NCI-H2081 (cell line): ENCODE measurements at regions not wholly inside any gene's neighbourhood (a gene's known extent, or its start where the extent isn't known, plus 50 kb on each side); places are given as distances from the start of the nearest gene placed in this dataset.
A peak's percentile ranks its signal among the peaks of the same experiment; 100 is the strongest.

ENCODE experiments used
- DNase-seq, 2 experiments: peaks; one replicate each; lab custom pipeline; 2025; lab: John Stamatoyannopoulos, UW

DNA sequence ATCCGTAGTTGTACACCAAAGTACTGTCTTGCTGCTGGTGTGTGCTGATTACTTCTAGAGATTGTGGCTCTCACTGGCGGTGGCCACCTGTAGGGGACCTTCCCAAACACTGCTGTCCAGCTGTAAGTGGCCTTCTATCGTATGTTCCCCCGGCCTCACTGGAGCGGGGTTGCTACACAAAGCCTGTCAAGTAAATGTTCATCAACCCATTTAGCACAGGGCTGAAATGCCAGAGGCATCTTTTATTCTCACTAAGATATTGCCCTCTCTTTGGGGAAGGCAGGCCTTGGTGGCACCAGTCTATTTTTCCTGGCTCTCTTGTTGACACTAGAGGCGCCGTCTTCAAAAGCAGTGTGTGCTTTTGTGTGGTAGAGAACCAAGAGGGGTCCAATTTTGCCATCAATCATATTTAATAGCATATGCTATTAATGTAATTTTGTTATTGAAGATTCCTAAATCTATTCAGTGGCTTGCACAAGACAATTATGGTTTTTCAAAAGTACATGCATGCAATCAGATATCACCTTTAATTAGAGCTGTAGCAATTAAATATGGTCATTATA, 514.4 kb upstream of the SALL1 start:
- peak in 1 of 2 experiments; percentile 1 for DNase-seq

- no peak for DNase-seq
Measured at GRCh38 chr16:51658531-51658930, 507.5 kb upstream of the SALL1 start.

- DNase-seq: no peak
Measured at GRCh38 chr16:51657848-51658247, 506.8 kb upstream of the SALL1 start.

DNA sequence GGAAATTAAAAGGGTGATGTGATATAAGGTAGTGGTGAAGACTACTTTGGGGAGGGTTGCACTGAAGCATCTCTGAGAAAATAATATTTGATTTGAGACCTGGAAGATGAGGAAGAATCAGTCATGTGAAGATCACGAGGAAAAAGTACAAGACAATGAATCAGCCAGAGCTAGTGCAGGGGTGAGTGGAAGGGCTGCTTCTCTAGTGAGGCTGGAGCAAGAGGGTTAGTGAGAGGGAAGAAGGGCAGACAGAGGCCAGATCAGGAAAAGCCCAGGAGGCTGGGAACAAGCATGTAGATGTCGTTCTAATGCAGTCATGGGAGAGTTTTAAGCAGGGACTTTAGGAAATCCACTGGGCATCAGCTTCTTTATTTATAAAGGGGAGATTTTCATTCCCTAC, 504.2 kb upstream of the SALL1 start:
- no peak for DNase-seq

- no peak for DNase-seq
Measured at GRCh38 chr16:51651061-51651466, 500.0 kb upstream of the SALL1 start.

GRCh38 chr16:51649631-51650030, 498.6 kb upstream of the SALL1 start:
- no peak for DNase-seq

DNA sequence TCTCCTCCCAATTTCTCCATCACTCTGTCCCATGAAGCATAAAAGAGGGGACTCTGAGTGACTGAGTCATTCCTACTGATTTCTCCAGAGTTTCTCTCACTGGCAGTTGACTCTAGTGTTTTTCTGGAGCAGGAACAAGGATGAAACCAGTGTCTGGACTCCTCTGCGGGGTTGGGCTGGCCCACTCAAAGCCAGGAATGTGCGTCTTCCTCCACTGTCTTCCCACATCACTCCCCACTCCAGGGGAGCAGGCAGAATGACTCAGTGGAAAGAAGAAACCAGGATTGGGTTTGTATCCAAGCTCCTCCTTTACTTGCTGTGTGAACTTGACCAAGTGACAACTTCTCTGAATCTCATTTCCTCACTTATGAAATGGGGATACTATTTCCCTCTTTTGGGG, 497.5 kb upstream of the SALL1 start:
- DNase-seq: no peak

DNA sequence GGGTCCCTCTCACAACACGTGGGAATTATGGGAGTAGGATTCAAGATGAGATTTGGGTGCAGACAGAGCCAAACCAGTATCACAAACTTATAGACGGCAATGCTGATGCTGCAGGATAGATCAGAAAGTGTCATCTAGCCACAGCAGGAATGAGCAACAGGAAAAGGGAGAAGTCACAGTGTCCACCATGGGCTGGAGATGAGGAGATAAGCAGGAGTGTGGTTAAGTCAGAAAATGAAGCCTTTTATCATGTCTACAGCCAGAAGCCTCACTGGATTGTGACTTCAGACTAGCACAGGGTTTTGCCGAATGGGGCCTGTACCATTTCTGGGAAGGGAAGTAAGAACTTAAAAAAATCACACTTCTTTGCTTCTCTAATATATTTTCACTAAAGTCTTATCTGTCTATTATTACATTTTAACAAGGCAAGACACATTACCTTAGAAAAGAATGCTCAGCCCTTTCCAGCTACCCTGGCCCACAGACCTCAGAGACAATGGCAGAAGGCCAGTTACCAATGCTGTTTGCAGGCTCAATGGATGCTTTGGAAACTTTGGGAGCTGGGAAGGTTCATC, 490.2 kb upstream of the SALL1 start:
- DNase-seq: no peak

DNA sequence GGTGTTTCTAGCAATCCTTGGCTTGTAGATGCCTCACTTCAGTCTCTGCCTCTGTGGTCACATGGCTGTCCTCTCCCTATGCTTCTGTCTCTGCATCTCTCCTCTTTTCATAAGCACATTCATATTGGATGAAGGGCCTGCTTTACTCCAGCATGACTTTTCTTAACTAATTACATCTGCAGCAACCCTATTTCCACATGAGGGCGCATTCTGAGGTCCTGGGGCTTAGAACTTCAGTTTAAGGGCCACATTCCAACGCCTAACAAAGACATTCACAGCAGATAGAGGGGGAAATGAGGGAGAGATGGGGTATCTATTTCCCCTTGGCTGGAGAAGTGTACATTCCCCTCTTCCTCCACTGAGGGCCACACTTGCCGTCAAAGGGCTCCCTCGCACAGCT, 489.1 kb upstream of the SALL1 start:
- DNase-seq: no peak

- no peak for DNase-seq
Measured at GRCh38 chr16:51638339-51639135, 487.5 kb upstream of the SALL1 start.

DNA sequence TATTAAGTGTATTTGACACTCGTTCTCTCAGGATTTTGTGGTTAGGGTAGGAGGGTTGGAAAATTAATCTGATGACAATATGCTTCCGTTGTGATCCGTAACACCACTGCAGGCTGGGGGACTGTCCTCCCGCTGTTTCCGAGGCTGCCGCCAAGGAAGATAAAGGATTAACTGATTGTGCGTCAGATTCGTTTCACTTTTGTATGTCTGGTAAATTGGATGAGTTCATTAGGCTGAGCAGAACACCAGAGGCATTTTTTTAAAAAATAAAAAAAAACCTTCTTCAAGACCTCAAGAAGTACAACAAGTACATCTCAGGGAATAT, 486.7 kb upstream of the SALL1 start:
- no peak for DNase-seq

DNA sequence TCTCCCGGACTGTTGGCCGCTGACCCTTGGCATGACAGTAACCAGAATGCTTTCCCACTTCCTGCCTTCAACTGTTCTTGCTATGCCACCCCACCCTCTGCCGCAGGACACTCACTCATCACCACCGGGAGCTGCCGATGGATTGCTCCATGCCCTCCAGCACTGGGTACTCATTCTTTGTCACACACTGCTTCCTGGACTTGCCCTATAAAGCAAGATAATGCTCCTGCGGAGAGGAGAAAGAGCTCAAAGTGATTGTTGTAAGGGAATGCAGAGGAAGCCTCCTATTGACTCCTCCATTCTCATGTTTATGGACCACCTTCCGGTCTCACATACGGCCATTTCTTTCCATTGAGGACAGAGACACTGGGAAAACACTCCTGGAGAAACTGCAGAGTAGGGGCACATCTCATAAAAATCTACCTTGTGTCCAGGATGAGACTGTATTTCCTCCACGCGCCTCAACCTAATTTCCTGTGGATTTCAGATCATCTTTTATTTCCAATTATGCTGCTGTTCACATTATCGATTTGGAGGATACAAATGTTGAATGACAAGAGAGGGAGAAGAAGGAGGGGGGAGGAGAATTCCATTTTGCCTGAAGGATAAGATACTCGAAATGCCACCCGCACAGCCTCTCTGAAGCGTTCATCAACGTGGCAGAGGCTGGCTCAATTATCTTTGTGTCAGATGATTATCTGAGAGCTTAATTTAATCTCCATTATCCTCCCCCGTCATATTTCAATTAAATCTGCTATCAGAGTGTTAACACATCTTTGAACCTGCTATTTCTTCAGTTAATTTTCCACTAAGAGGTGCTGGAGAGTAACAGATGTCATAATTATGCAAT, 486.1 kb upstream of the SALL1 start:
- no peak for DNase-seq

- DNase-seq: no peak
Measured at GRCh38 chr16:51635181-51635580, 484.1 kb upstream of the SALL1 start.

GRCh38 chr16:51630076-51630475, 479.0 kb upstream of the SALL1 start:
- DNase-seq: no peak

GRCh38 chr16:51629576-51629975, 478.5 kb upstream of the SALL1 start:
- no peak for DNase-seq

GRCh38 chr16:51624080-51624775, 473.2 kb upstream of the SALL1 start:
- no peak for DNase-seq

- DNase-seq: no peak
Measured at GRCh38 chr16:51621610-51622009, 470.5 kb upstream of the SALL1 start.

- DNase-seq: no peak
Measured at GRCh38 chr16:51615141-51615540, 464.1 kb upstream of the SALL1 start.

GRCh38 chr16:51607201-51607651, 456.2 kb upstream of the SALL1 start:
- DNase-seq: no peak

- DNase-seq: no peak
Measured at GRCh38 chr16:51596247-51596646, 445.2 kb upstream of the SALL1 start.

GRCh38 chr16:51592535-51593300, 441.6 kb upstream of the SALL1 start:
- no peak for DNase-seq
